MCF 10A (cell line): ENCODE measurements at regions not wholly inside any gene's neighbourhood (a gene's known extent, or its start where the extent isn't known, plus 50 kb on each side); places are given as distances from the start of the nearest gene placed in this dataset.

Experiments
- BruUV-seq: library from RNA; stranded (reverse); fragments of 400-500 nt; replicated peaks from 2 replicates; lab custom pipeline; 2021; lab: Mats Ljungman, UMichigan
- CTCF ChIA-PET: fragments of 300-600 bp; sonication (Branson Sonifier 250); formaldehyde crosslinking; extraction: SDS; loops from one replicate; lab custom pipeline; 2021; ENCODE audit warnings: antibody characterized with exemption, inconsistent platforms; lab: Yijun Ruan, JAX
- POLR2A ChIA-PET: fragments of 300-600, 350-650 bp; sonication (Branson Sonifier 250); formaldehyde crosslinking; extraction: SDS; loops from one replicate; lab custom pipeline; 2020; ENCODE audit warnings: antibody characterized with exemption, inconsistent platforms; lab: Yijun Ruan, JAX
- DNase-seq: peaks from one replicate; pipeline ENCODE4 v3.0.0-alpha.2; 2018; ENCODE audit not compliant: unreplicated experiment
- H3K27ac Mint-ChIP-seq: one replicate; pipeline ENCODE4 v1.8.0; 2022; ENCODE audit warnings: mild to moderate bottlenecking, low read depth, mixed read lengths; ENCODE audit not compliant: unreplicated experiment
- H3K27me3 Mint-ChIP-seq: one replicate; pipeline ENCODE4 v1.8.0; 2022; ENCODE audit warnings: mixed read lengths; ENCODE audit not compliant: insufficient read depth, unreplicated experiment
- H3K36me3 Mint-ChIP-seq: one replicate; pipeline ENCODE4 v1.8.0; 2022; ENCODE audit warnings: mild to moderate bottlenecking, moderate library complexity, mixed read lengths; ENCODE audit not compliant: insufficient read depth, unreplicated experiment
- H3K4me1 Mint-ChIP-seq: one replicate; pipeline ENCODE4 v1.8.0; 2022; ENCODE audit warnings: mixed read lengths; ENCODE audit not compliant: insufficient read depth, unreplicated experiment
- H3K4me3 Mint-ChIP-seq: one replicate; pipeline ENCODE4 v1.8.0; 2022; ENCODE audit warnings: mild to moderate bottlenecking, moderate library complexity, mixed read lengths; ENCODE audit not compliant: unreplicated experiment
- H3K9me3 Mint-ChIP-seq: one replicate; pipeline ENCODE4 v1.8.0; 2022; ENCODE audit warnings: mixed read lengths; ENCODE audit not compliant: unreplicated experiment
- CTCF ChIP-seq: fragments of 200-600 bp; IDR thresholded peaks from one replicate; pipeline ENCODE4 v1.8.0; 2022; ENCODE audit warnings: antibody characterized with exemption, mild to moderate bottlenecking; ENCODE audit not compliant: unreplicated experiment
- intact Hi-C: fragments of 100-400 bp; cut with micrococcal nuclease; formaldehyde crosslinking; loops from 2 replicates; pipeline ENCODE4 v1.14.1; 2022

- POLR2A ChIA-PET = no interaction called here
- H3K27ac Mint-ChIP-seq = no peak overlapping the region
- DNase-seq = no peak
- intact Hi-C loops = no loop called here
- no TSS peak for BruUV-seq
- no peak for TF ChIP-seq CTCF
- no peaks in the 10 kb centered on the region for H3K9me3 Mint-ChIP-seq
- CTCF ChIA-PET = interaction anchor here (0.6 kb wide), 1 partner anchor 106 kb away, joined by 4 read pairs; no protein-coding TSS in a partner anchor
- H3K36me3 Mint-ChIP-seq = no peaks in the 10 kb centered on the region
- H3K4me1 Mint-ChIP-seq = peaks cover under 1% of the 10 kb centered on the region
- H3K4me3 Mint-ChIP-seq = no peak overlapping the region
- no peaks in the 10 kb centered on the region for H3K27me3 Mint-ChIP-seq
These were observed 101.6 kb downstream of the ARL6IP6 start for GRCh38 chr2:152820048-152820447.

- H3K4me3 Mint-ChIP-seq = no peak overlapping the region
- ChIA-PET POLR2A (interaction anchor here (0.6 kb wide), 1 partner anchor 46 kb away, joined by 3 read pairs; no protein-coding TSS in a partner anchor), CTCF (interaction anchor here (0.5 to 0.7 kb wide), 3 partner anchors 15 to 777 kb away, joined by 3 to 4 read pairs (median 3); no protein-coding TSS in a partner anchor)
- H3K27ac Mint-ChIP-seq = no peak overlapping the region
- peaks cover 7% of the 10 kb centered on the region for H3K4me1 Mint-ChIP-seq
- H3K9me3 Mint-ChIP-seq = peaks cover 8% of the 10 kb centered on the region
- intact Hi-C loops = no loop called here
- BruUV-seq = no TSS peak
- H3K27me3 Mint-ChIP-seq = no peaks in the 10 kb centered on the region
- no peak for TF ChIP-seq CTCF
- peaks cover 6% of the 10 kb centered on the region for H3K36me3 Mint-ChIP-seq
- no peak for DNase-seq
These were observed 97.3 kb downstream of the ARL6IP6 start for GRCh38 chr2:152815634-152816257.

GRCh38 chr2:152814475-152815030, 96.1 kb downstream of the ARL6IP6 start:
- CTCF ChIA-PET = interaction anchor here (0.7 to 1.6 kb wide), 2 partner anchors 169 to 665 kb away, joined by 3 to 4 read pairs; no protein-coding TSS in a partner anchor
- Mint-ChIP-seq H3K4me3 (no peak overlapping the region), H3K4me1 (peaks cover 7% of the 10 kb centered on the region), H3K27ac (no peak overlapping the region), H3K27me3 (no peaks in the 10 kb centered on the region), H3K36me3 (peaks cover 6% of the 10 kb centered on the region), H3K9me3 (peaks cover 8% of the 10 kb centered on the region)
- no TSS peak for BruUV-seq
- POLR2A ChIA-PET = no interaction called here
- DNase-seq = peak; percentile 4
- intact Hi-C loops = no loop called here
- no peak for TF ChIP-seq CTCF

- no TSS peak for BruUV-seq
- no peak for TF ChIP-seq CTCF
- Mint-ChIP-seq H3K36me3 (peaks cover 6% of the 10 kb centered on the region), H3K4me1 (peaks cover 7% of the 10 kb centered on the region), H3K27ac (no peak overlapping the region), H3K9me3 (peaks cover 8% of the 10 kb centered on the region), H3K27me3 (no peaks in the 10 kb centered on the region), H3K4me3 (no peak overlapping the region)
- DNase-seq = no peak
- ChIA-PET POLR2A (no interaction called here), CTCF (interaction anchor here (1.6 kb wide), 1 partner anchor 666 kb away, joined by 4 read pairs; no protein-coding TSS in a partner anchor)
- intact Hi-C loops = no loop called here
These were observed 94.9 kb downstream of the ARL6IP6 start for GRCh38 chr2:152813351-152813750.
